LoVo (cell line): ENCODE measurements at regions not wholly inside any gene's neighbourhood (a gene's known extent, or its start where the extent isn't known, plus 50 kb on each side); places are given as distances from the start of the nearest gene placed in this dataset.

ENCODE experiments used
- DNase-seq: peaks from one replicate; pipeline ENCODE4 v3.0.0-alpha.2; 2016; ENCODE audit warnings: low spot score

- no peak for DNase-seq
Measured at GRCh38 chr3:182214416-182214815, 502.7 kb downstream of the SOX2 start.

- DNase-seq, result no peak
Measured at GRCh38 chr3:182215881-182216280, 504.2 kb downstream of the SOX2 start.

GRCh38 chr3:182216311-182216970, 504.7 kb downstream of the SOX2 start:
- no peak for DNase-seq

- no peak for DNase-seq
Measured at GRCh38 chr3:182220013-182220412, 508.3 kb downstream of the SOX2 start.

- no peak for DNase-seq
Measured at GRCh38 chr3:182220471-182220870, 508.7 kb downstream of the SOX2 start.

GRCh38 chr3:182226995-182227394, 515.3 kb downstream of the SOX2 start:
- no peak for DNase-seq

GRCh38 chr3:182233405-182233804, 521.7 kb downstream of the SOX2 start:
- no peak for DNase-seq

- DNase-seq, result no peak
Measured at GRCh38 chr3:182233957-182234356, 522.2 kb downstream of the SOX2 start.

GRCh38 chr3:182234881-182235280, 523.2 kb downstream of the SOX2 start:
- DNase-seq, result no peak

- no peak for DNase-seq
Measured at GRCh38 chr3:182235504-182235903, 523.8 kb downstream of the SOX2 start.

- DNase-seq, result no peak
Measured at GRCh38 chr3:182238126-182238525, 526.4 kb downstream of the SOX2 start.

- DNase-seq, result no peak
Measured at GRCh38 chr3:182239316-182239715, 527.6 kb downstream of the SOX2 start.

- DNase-seq, result no peak
Measured at GRCh38 chr3:182240474-182240873, 528.7 kb downstream of the SOX2 start.

- DNase-seq, result no peak
Measured at GRCh38 chr3:182241196-182241765, 529.6 kb downstream of the SOX2 start.

GRCh38 chr3:182241766-182242488, 530.2 kb downstream of the SOX2 start:
- no peak for DNase-seq

- DNase-seq, result no peak
Measured at GRCh38 chr3:182242489-182242942, 530.8 kb downstream of the SOX2 start.

GRCh38 chr3:182243625-182244024, 531.9 kb downstream of the SOX2 start:
- DNase-seq, result no peak

- no peak for DNase-seq
Measured at GRCh38 chr3:182244222-182244971, 532.7 kb downstream of the SOX2 start.

GRCh38 chr3:182245059-182245458, 533.3 kb downstream of the SOX2 start:
- no peak for DNase-seq

- DNase-seq, result no peak
Measured at GRCh38 chr3:182246870-182247269, 535.1 kb downstream of the SOX2 start.

- no peak for DNase-seq
Measured at GRCh38 chr3:182248349-182248880, 536.7 kb downstream of the SOX2 start.

GRCh38 chr3:182252802-182253201, 540.5 kb upstream of the ATP11B start:
- no peak for DNase-seq
